ENCODE measurements at regions not wholly inside any gene's neighbourhood (a gene's known extent, or its start where the extent isn't known, plus 50 kb on each side); places are given as distances from the start of the nearest gene placed in this dataset.
A peak's percentile ranks its signal among the peaks of the same experiment; 100 is the strongest.

- no peak for FAIRE-seq
- Histone ChIP-seq H3K27me3 (ENCODE audit: control insufficient read depth, insufficient read depth, low read length) (no peaks in the 10 kb centered on the region), H3K4me3 (ENCODE audit: low read depth, low read length) (no peak overlapping the region), H3K36me3 (ENCODE audit: control insufficient read depth, insufficient read depth, low read length) (no peaks in the 10 kb centered on the region)
- no peak for TF ChIP-seq CTCF (IDR thresholded peaks at IDR 0.05; ENCODE audit: insufficient read depth, low read length, severe bottlenecking)
- no peak for DNase-seq (ENCODE audit: low read depth)
These were observed 258.3 kb upstream of the ZPLD1 start for GRCh38 chr3:102176333-102177050.

- no peak for DNase-seq (ENCODE audit: low read depth)
- no peaks in the 10 kb centered on the region for H3K27me3 ChIP-seq (ENCODE audit: control insufficient read depth, insufficient read depth, low read length)
- no peaks in the 10 kb centered on the region for H3K36me3 ChIP-seq (ENCODE audit: control insufficient read depth, insufficient read depth, low read length)
- TF ChIP-seq CTCF (IDR thresholded peaks at IDR 0.05; ENCODE audit: insufficient read depth, low read length, severe bottlenecking) = no peak
- no peak overlapping the region for H3K4me3 ChIP-seq (ENCODE audit: low read depth, low read length)
- no peak for FAIRE-seq
These were observed 257.6 kb upstream of the ZPLD1 start for GRCh38 chr3:102177075-102177755.

- Histone ChIP-seq H3K27me3 (ENCODE audit: control insufficient read depth, insufficient read depth, low read length) (no peaks in the 10 kb centered on the region), H3K36me3 (ENCODE audit: control insufficient read depth, insufficient read depth, low read length) (no peaks in the 10 kb centered on the region), H3K4me3 (ENCODE audit: low read depth, low read length) (no peak overlapping the region)
- peak; percentile 49 for DNase-seq (ENCODE audit: low read depth)
- TF ChIP-seq CTCF (IDR thresholded peaks at IDR 0.05; ENCODE audit: insufficient read depth, low read length, severe bottlenecking) = no peak
- no peak for FAIRE-seq
These were observed 256.0 kb upstream of the ZPLD1 start for GRCh38 chr3:102178817-102179216.

GRCh38 chr3:102179326-102180177 is 255.3 kb upstream of the ZPLD1 start:
- no peaks in the 10 kb centered on the region for H3K36me3 ChIP-seq (ENCODE audit: control insufficient read depth, insufficient read depth, low read length)
- DNase-seq (ENCODE audit: low read depth) = peak; percentile 76
- TF ChIP-seq CTCF (IDR thresholded peaks at IDR 0.05; ENCODE audit: insufficient read depth, low read length, severe bottlenecking) = no peak
- no peak overlapping the region for H3K4me3 ChIP-seq (ENCODE audit: low read depth, low read length)
- H3K27me3 ChIP-seq (ENCODE audit: control insufficient read depth, insufficient read depth, low read length) = no peaks in the 10 kb centered on the region
- FAIRE-seq = no peak

GRCh38 chr3:102180280-102180931 is 254.4 kb upstream of the ZPLD1 start:
- H3K27me3 ChIP-seq (ENCODE audit: control insufficient read depth, insufficient read depth, low read length) = no peaks in the 10 kb centered on the region
- no peak overlapping the region for H3K4me3 ChIP-seq (ENCODE audit: low read depth, low read length)
- DNase-seq (ENCODE audit: low read depth) (peak; percentile 58), FAIRE-seq (no peak)
- no peak for TF ChIP-seq CTCF (IDR thresholded peaks at IDR 0.05; ENCODE audit: insufficient read depth, low read length, severe bottlenecking)
- no peaks in the 10 kb centered on the region for H3K36me3 ChIP-seq (ENCODE audit: control insufficient read depth, insufficient read depth, low read length)
